ENCODE measurements at regions not wholly inside any gene's neighbourhood (a gene's known extent, or its start where the extent isn't known, plus 50 kb on each side); places are given as distances from the start of the nearest gene placed in this dataset.

GRCh38 chr2:150095361-150096095 lies 391.9 kb downstream of the RND3 start:
- no peak for TF ChIP-seq CTCF (IDR thresholded peaks at IDR 0.05)
- TF ChIP-seq POLR2A (IDR thresholded peaks at IDR 0.05): no peak

Measured in lower leg skin (tissue), 3 donors.